H9 (cell line): ENCODE measurements at regions not wholly inside any gene's neighbourhood (a gene's known extent, or its start where the extent isn't known, plus 50 kb on each side); places are given as distances from the start of the nearest gene placed in this dataset.
A peak's percentile ranks its signal among the peaks of the same experiment; 100 is the strongest.

Experiments used
- DNase-seq: peaks from one replicate; pipeline ENCODE4 v3.0.0-alpha.2; 2017
- H2AFZ ChIP-seq: one replicate; pipeline ENCODE4 v1.6.1; 2013; ENCODE audit warnings: mild to moderate bottlenecking, low read length, control low read depth, moderate library complexity
- H2AK5ac ChIP-seq: 2 replicates; pipeline ENCODE4 v1.6.1; 2013; ENCODE audit warnings: low read length, control low read depth, mixed read lengths; ENCODE audit not compliant: insufficient read length
- H2BK120ac ChIP-seq: one replicate; pipeline ENCODE4 v1.6.1; 2013; ENCODE audit warnings: low read depth, mild to moderate bottlenecking, low read length, control low read depth, inconsistent platforms; ENCODE audit not compliant: poor library complexity, severe bottlenecking
- H2BK12ac ChIP-seq: 2 replicates; pipeline ENCODE4 v1.6.1; 2013; ENCODE audit warnings: low read length, control low read depth, mixed read lengths, low read depth; ENCODE audit not compliant: insufficient read length
- H2BK15ac ChIP-seq: 2 replicates; pipeline ENCODE4 v1.6.1; 2013; ENCODE audit warnings: low read depth, low read length, control low read depth
- H2BK20ac ChIP-seq: one replicate; pipeline ENCODE4 v1.6.1; 2013; ENCODE audit warnings: low read depth, mild to moderate bottlenecking, low read length, control low read depth, inconsistent platforms; ENCODE audit not compliant: poor library complexity, severe bottlenecking
- H2BK5ac ChIP-seq: 2 replicates; pipeline ENCODE4 v1.6.1; 2013; ENCODE audit warnings: low read length, control low read depth, mixed read lengths; ENCODE audit not compliant: insufficient read length
- H3K14ac ChIP-seq: 2 replicates; pipeline ENCODE4 v1.6.1; 2013; ENCODE audit warnings: low read length, control low read depth; ENCODE audit not compliant: insufficient read depth
- H3K18ac ChIP-seq: 2 replicates; pipeline ENCODE4 v1.6.1; 2013; ENCODE audit warnings: low read depth, mild to moderate bottlenecking, mixed read lengths, low read length, control low read depth; ENCODE audit not compliant: insufficient read length
- H3K23ac ChIP-seq: 2 replicates; pipeline ENCODE4 v1.6.1; 2013; ENCODE audit warnings: low read length, control low read depth, mixed read lengths, low read depth; ENCODE audit not compliant: insufficient read length
- H3K23me2 ChIP-seq: 2 replicates; pipeline ENCODE4 v1.6.1; 2013; ENCODE audit warnings: low read depth, mild to moderate bottlenecking, mixed read lengths, low read length, control low read depth; ENCODE audit not compliant: insufficient read length, poor library complexity, severe bottlenecking
- H3K27ac ChIP-seq: 2 replicates; pipeline ENCODE4 v1.5.1; 2013; ENCODE audit warnings: low read length, control low read depth, mixed read lengths, low read depth; ENCODE audit not compliant: insufficient read length
- H3K27me3 ChIP-seq: 2 replicates; pipeline ENCODE4 v1.6.1; 2013; ENCODE audit warnings: low read length, control low read depth, inconsistent platforms; ENCODE audit not compliant: insufficient read depth
- H3K4ac ChIP-seq: 2 replicates; pipeline ENCODE4 v1.6.1; 2013; ENCODE audit warnings: low read depth, mild to moderate bottlenecking, control low read depth, inconsistent platforms, low read length, moderate library complexity
- H3K4me1 ChIP-seq: 2 replicates; pipeline ENCODE4 v1.6.1; 2013; ENCODE audit warnings: low read length, control low read depth, inconsistent platforms; ENCODE audit not compliant: insufficient read depth
- H3K4me2 ChIP-seq: 2 replicates; pipeline ENCODE4 v1.6.1; 2013; ENCODE audit warnings: low read length, control low read depth, mixed read lengths; ENCODE audit not compliant: insufficient read length, insufficient read depth
- H3K56ac ChIP-seq: 2 replicates; pipeline ENCODE4 v1.6.1; 2013; ENCODE audit warnings: low read depth, mild to moderate bottlenecking, mixed read lengths, low read length, control low read depth; ENCODE audit not compliant: insufficient read length
- H3K79me1 ChIP-seq: 2 replicates; pipeline ENCODE4 v1.6.1; 2013; ENCODE audit warnings: low read depth, mild to moderate bottlenecking, moderate library complexity, low read length, control low read depth, inconsistent platforms; ENCODE audit not compliant: insufficient read depth, poor library complexity, severe bottlenecking
- H3K79me2 ChIP-seq: 2 replicates; pipeline ENCODE4 v1.6.1; 2013; ENCODE audit warnings: low read length, control low read depth, inconsistent platforms; ENCODE audit not compliant: insufficient read depth
- H3K9ac ChIP-seq: 2 replicates; pipeline ENCODE4 v1.6.1; 2013; ENCODE audit warnings: low read length, control low read depth, mixed read lengths; ENCODE audit not compliant: insufficient read length; ENCODE audit errors: extremely low read depth
- H3K9me3 ChIP-seq: one replicate; pipeline ENCODE4 v1.6.1; 2013; ENCODE audit warnings: low read depth, low read length, inconsistent platforms; ENCODE audit not compliant: control insufficient read depth
- H3T11ph ChIP-seq: one replicate; pipeline ENCODE4 v1.6.1; 2013; ENCODE audit warnings: mild to moderate bottlenecking, low read length, control low read depth, inconsistent platforms
- H4K20me1 ChIP-seq: one replicate; pipeline ENCODE4 v1.6.1; 2013; ENCODE audit not compliant: control insufficient read depth, insufficient read length, insufficient read depth
- H4K5ac ChIP-seq: 2 replicates; pipeline ENCODE4 v1.6.1; 2013; ENCODE audit warnings: low read depth, mild to moderate bottlenecking, mixed read lengths, low read length, control low read depth; ENCODE audit not compliant: insufficient read length
- H4K8ac ChIP-seq: replicated peaks from 2 replicates; pipeline ENCODE4 v1.6.1; 2013; ENCODE audit warnings: low read length, control low read depth, mixed read lengths, low read depth; ENCODE audit not compliant: insufficient read length
- H4K91ac ChIP-seq: 2 replicates; pipeline ENCODE4 v1.6.1; 2013; ENCODE audit warnings: low read depth, mild to moderate bottlenecking, moderate library complexity, mixed read lengths, low read length, control low read depth; ENCODE audit not compliant: insufficient read length
- H3K27ac Mint-ChIP-seq, 3 experiments: 2 replicates in 2 of 3; 3 replicates in 1 of 3; pipeline ENCODE4 v1.8.0; 2020 to 2021; ENCODE audit warnings: mixed read lengths in 3 of 3, mild to moderate bottlenecking in 1 of 3, moderate library complexity in 1 of 3
- H3K27me3 Mint-ChIP-seq: 2 replicates; pipeline ENCODE4 v1.8.0; 2021; ENCODE audit warnings: low read depth, mild to moderate bottlenecking, moderate library complexity, mixed read lengths
- H3K36me3 Mint-ChIP-seq, 3 experiments: 2 replicates in 2 of 3; 3 replicates in 1 of 3; pipeline ENCODE4 v1.8.0; 2020 to 2021; ENCODE audit warnings: low read depth in 3 of 3, mixed read lengths in 3 of 3; ENCODE audit not compliant: insufficient read depth in 1 of 3
- H3K4me1 Mint-ChIP-seq, 2 experiments: 2 replicates each; pipeline ENCODE4 v1.8.0; 2020; ENCODE audit warnings: mixed read lengths in 2 of 2
- H3K4me3 Mint-ChIP-seq, 2 experiments: 2 replicates in 1 of 2; 3 replicates in 1 of 2; pipeline ENCODE4 v1.8.0; 2020 to 2021; ENCODE audit warnings: mild to moderate bottlenecking in 2 of 2, mixed read lengths in 2 of 2, moderate library complexity in 1 of 2
- H3K9me3 Mint-ChIP-seq, 2 experiments: 2 replicates in 1 of 2; 3 replicates in 1 of 2; pipeline ENCODE4 v1.8.0; 2020; ENCODE audit warnings: mild to moderate bottlenecking in 2 of 2, mixed read lengths in 2 of 2, moderate library complexity in 1 of 2
- WGBS: extraction: QIAGEN DNeasy Blood & Tissue Kit; methylation state at CpG from one replicate; pipeline ENCODE4 v1.1.7; 2013; ENCODE audit warnings: missing lambda C conversion rate, low lambda C conversion rate, mixed read lengths; ENCODE audit not compliant: insufficient read length; ENCODE audit errors: extremely low coverage; 5-methylcytosine and 5-hydroxymethylcytosine counted together
- TF ChIP-seq, protein P1 (sequence below): fragments of 200-600 bp; sonication (generic); conservative IDR thresholded peaks from 3 replicates; pipeline ENCODE4 v1.8.0; 2021; ENCODE audit warnings: antibody characterized with exemption, mild to moderate bottlenecking

DNA sequence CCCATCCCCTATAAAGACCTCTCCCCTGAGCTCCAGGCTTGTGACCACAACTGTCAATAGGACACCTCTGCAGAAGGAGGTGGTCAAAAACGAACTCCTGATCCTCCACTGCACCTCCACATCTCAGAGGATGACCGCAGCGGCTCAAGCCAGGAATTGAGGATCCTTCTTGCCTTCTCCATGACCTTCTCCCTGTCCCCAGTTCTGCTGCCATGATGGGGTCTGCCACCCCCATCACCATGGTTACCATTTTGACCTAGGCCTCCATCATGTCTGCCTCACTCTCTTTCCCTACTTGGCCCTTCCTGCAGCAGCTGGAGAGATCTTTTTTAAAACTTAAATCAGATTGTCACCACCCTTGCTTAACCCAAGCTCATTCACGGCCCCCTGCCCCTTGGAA, 81.3 kb upstream of the LINGO1 start:
- TF ChIP-seq, protein P1, sequence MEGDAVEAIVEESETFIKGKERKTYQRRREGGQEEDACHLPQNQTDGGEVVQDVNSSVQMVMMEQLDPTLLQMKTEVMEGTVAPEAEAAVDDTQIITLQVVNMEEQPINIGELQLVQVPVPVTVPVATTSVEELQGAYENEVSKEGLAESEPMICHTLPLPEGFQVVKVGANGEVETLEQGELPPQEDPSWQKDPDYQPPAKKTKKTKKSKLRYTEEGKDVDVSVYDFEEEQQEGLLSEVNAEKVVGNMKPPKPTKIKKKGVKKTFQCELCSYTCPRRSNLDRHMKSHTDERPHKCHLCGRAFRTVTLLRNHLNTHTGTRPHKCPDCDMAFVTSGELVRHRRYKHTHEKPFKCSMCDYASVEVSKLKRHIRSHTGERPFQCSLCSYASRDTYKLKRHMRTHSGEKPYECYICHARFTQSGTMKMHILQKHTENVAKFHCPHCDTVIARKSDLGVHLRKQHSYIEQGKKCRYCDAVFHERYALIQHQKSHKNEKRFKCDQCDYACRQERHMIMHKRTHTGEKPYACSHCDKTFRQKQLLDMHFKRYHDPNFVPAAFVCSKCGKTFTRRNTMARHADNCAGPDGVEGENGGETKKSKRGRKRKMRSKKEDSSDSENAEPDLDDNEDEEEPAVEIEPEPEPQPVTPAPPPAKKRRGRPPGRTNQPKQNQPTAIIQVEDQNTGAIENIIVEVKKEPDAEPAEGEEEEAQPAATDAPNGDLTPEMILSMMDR, result no peak
- WGBS, result no CpG with 5 or more reads among the region's 4 CpGs

More for the DNA sequence above, 81.3 kb upstream of the LINGO1 start:
- peaks cover 3% of the 10 kb centered on the region for H3K27me3 Mint-ChIP-seq
- H2BK12ac ChIP-seq, result no peak overlapping the region
- no peak overlapping the region for H4K91ac ChIP-seq
- H2BK120ac ChIP-seq, result no peak overlapping the region
- H2BK20ac ChIP-seq, result no peak overlapping the region
- H3K79me2 ChIP-seq, result no peaks in the 10 kb centered on the region
- no peaks in the 10 kb centered on the region for H3K36me3 Mint-ChIP-seq
- no peaks in the 10 kb centered on the region for H3K9me3 ChIP-seq
- H3K79me1 ChIP-seq, result no peaks in the 10 kb centered on the region
- no peak overlapping the region for H3K18ac ChIP-seq
- H3K14ac ChIP-seq, result no peak overlapping the region
- no peak overlapping the region for H3K4ac ChIP-seq
- no peak overlapping the region for H2BK5ac ChIP-seq
- no peak overlapping the region for H3K56ac ChIP-seq
- H3K4me1 ChIP-seq, result no peaks in the 10 kb centered on the region
- H4K8ac ChIP-seq, result no peak overlapping the region
- peak overlapping the region in 1 of 3 experiments; percentile 10; a peak in 1 of 7 replicates for H3K27ac Mint-ChIP-seq
- H3K27me3 ChIP-seq, result no peaks in the 10 kb centered on the region
- no peak overlapping the region for H4K5ac ChIP-seq
- no peak overlapping the region for H2AFZ ChIP-seq
- no peak overlapping the region for H3T11ph ChIP-seq
- no peaks in the 10 kb centered on the region for H3K23me2 ChIP-seq
- DNase-seq, result no peak
- no peak overlapping the region for H2AK5ac ChIP-seq
- H2BK15ac ChIP-seq, result no peak overlapping the region
- H3K4me2 ChIP-seq, result no peak overlapping the region
- no peak overlapping the region for H3K27ac ChIP-seq
- H3K9ac ChIP-seq, result no peak overlapping the region
- H3K4me1 Mint-ChIP-seq, result peaks cover 13 to 24% of the 10 kb centered on the region in 2 experiments
- H3K4me3 Mint-ChIP-seq, result no peak overlapping the region
- H3K9me3 Mint-ChIP-seq, result no peaks in the 10 kb centered on the region; a peak in 1 of 5 replicates
- peaks cover 2% of the 10 kb centered on the region for H4K20me1 ChIP-seq
- H3K23ac ChIP-seq, result no peak overlapping the region
